GM21381 (cell line): ENCODE measurements at regions not wholly inside any gene's neighbourhood (a gene's known extent, or its start where the extent isn't known, plus 50 kb on each side); places are given as distances from the start of the nearest gene placed in this dataset.

Source experiments
- ATAC-seq: cut with Tn5 transposase; IDR thresholded peaks from one replicate; pipeline ENCODE4 v1.9.1; 2021; ENCODE audit warnings: mild to moderate bottlenecking, moderate library complexity; ENCODE audit not compliant: unreplicated experiment

DNA sequence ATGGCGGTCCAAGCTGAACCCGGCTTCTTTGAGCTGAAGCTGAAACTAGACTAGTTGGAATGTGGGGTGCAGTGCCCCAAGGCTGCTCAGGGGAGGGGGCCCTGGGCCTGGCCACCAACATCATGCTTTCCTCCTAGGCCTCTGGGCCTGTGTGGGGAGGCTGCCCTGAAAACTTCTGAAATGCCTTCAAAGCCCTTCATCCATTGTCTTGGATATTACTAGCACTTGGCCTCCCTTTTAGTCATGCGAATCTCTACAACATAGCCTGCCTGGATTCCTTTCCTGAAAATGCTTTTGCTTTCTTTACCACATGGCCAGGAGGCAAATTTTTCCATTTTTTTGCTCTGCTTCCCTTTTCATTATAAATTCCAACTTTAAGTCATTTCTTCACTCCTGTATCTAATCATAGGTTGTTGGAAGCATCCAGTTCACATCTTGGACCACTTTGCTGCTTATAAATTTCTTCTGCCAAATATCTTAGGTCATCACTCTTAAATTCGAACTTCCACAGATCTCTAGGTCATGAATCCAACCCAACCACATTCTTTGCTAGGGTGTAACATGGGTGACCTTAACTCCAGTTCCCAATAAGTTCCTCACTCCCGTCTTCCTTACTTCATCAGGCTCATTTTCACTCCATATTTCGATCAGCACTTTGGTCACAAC is 103.4 kb downstream of the DDIT4L start:
- ATAC-seq = no peak

DNA sequence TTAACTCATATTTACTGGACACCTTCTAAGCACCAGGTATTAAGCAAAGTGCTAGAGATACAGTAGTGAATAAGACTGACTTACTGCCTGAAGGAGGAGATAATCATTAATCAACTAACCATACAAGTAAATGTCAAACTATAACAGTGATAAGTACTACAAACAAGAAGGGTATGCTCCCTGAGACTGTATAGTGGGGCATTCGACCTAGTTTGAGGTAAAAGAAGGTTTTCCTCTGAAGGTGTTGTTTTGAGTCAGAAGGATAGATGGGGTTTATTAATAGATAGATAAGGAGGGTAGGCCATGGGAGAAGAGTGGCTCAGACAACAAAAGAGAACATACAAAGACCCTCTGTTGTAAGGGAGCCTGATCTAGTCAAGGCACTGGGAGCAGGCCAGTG is 105.4 kb downstream of the DDIT4L start:
- no peak for ATAC-seq

DNA sequence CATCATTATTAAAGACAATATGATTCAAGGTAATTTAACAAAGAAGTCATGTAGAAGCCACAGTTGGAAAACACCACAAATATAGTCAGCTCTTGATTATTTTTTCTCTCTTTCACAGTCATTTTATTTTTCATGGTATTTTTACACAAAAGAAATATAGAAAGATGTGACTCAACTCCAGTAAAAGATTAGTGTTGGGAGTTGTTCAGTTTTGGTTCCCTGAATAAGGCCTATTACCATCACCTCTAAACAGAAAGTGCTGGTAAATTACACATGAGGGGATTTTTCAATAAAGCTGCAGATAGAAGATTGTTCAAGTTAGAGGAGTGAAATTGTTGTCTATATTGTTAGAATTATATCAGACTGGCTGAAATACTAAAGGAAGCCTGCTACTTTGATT is 107.0 kb downstream of the DDIT4L start:
- no peak for ATAC-seq

DNA sequence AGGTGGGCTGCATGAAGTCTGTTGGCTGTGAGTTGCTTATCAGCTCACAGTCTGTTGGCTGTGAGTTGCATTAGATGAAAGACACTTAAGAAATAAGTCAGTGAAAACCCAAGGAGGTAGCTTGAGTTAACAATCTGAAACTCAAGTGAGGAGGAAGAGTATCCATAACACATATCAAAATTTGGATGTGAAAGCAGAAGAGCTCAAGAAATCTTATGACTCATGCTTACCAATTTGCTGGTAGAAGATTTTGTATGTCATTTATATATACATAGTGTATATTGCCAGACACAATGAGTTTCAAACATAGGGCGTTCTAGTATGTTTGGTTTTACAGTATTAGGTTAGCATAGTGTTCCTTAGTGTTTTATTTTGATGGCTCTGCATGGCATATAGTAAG is 107.4 kb downstream of the DDIT4L start:
- no peak for ATAC-seq

DNA sequence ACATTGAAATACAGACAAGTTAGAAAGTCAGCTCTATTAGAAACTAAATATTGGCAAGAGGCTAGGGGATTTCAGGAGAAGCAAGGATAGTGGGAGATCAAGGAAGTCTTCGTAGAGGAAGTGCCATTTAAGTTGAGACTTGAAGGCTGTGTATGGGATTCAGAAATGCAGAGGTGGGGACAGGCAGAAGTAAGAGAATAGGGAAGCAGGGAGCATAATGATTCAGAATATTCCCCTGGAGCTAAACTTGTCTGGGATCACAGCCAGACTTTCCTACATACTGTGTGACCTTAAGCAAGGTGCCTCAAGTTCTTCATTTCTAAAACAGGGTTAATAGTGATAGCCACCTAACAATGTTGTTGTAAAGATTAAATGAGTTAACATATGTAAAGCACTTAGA is 108.8 kb downstream of the DDIT4L start:
- no peak for ATAC-seq

DNA sequence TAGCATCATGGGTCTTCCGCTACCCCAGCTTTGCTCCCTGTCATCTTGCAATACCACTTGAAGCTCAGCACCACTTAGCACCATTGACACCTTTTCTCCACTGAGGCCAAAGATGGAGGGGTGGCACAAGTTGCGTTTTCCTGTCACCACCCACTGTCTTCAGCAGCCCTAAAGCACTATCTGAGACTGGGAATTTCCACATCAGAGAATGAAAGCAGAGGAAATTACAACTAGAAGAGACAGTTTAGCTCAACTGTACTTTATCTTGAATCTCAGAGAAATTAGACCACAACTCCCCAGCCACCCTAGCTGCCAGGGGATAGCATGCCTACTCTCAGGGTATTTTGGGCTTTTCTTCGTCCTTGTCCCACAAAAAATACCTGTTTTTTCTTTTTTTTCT is 111.0 kb downstream of the DDIT4L start:
- ATAC-seq = no peak

DNA sequence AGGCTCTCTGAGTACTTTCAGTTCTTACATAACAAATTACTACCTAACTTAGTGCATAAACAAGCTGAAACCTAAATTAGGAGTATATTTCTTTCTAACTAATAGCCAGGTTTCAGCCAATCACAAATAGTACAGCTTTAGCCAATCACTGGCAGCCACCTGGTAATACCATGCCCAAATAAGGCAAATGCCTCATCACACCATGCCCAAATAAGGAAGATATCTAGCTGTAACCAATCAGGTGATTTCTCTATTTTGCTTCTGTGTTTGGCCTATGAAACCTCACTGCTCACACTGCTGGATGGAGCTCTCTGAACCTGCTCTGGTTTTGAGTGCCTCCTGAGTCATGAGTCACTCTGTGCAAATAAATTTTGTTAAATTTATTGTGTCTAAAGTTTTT is 113.5 kb downstream of the DDIT4L start:
- ATAC-seq = no peak

DNA sequence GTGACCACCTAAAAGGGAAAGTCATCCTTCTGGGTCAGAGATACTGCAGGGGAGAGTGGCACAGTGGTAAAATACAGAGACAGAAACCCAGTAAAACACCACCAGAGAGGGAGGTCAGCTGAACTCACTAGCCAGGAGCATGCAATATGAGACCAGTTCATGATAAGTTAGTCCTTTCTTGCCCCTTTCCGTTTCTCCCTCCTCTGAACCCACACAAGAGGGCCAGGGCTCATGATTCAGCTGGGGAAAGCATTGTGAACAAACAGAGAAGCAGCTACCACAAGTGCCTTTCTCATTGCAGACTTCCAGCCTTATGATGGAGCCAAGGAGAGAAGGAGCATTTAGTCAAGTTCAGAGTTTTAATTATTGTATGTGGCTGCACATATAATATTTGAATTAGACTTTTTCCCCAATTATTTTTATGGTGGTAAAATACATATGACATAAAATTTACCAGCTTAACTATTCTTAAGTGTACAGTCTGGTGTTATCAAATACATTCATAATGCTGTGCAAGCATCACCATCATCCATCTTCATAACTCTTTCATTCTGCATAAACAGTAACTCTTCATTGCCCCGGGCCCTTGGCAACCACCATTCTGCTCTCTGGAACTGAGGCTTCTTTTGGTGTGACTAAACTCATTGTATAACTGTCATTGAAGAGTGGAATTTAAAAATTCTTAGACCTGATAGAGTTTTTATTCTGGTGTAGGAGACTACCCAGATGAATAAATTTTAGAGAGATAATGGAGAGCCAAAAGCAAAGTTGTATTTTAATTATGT is 114.6 kb downstream of the DDIT4L start:
- no peak for ATAC-seq

DNA sequence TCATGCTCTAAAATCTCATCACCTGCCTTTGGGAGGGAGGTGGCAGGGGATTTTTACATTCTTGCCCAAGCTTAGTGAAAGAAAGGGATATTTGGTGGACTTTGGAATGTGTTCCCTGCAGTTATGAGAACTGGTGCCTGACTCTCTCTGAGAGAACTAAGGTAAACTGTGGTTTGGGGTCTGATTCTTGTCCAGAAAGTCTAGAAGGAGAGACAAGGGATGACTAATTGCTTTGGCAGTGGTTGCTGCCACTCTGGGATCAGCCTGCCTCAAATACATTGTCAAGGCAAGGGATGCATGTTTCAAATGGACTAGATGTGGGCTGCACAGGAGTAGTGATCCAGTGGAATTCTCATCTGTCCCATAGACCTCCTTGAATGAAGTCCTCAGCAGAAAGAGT is 115.2 kb downstream of the DDIT4L start:
- no peak for ATAC-seq

DNA sequence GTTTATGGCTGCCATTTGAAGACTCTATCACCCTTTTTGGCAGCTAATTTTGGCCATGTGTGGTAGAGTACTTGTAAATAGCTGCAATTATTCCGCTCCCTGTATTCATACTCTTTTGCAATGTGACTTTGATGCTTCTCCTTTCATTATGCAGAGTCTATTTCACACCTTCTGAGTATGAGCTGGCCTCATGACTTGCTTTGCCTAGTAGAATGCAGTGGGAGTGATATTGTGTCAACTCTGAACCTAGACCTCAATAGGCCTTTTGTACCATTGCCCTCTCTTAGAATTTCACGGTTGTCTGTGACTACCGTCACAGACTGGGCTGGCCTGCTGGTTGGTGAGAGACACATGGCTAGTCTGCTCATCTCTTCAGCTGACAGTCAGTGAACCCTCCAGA is 118.8 kb downstream of the DDIT4L start:
- ATAC-seq = no peak

DNA sequence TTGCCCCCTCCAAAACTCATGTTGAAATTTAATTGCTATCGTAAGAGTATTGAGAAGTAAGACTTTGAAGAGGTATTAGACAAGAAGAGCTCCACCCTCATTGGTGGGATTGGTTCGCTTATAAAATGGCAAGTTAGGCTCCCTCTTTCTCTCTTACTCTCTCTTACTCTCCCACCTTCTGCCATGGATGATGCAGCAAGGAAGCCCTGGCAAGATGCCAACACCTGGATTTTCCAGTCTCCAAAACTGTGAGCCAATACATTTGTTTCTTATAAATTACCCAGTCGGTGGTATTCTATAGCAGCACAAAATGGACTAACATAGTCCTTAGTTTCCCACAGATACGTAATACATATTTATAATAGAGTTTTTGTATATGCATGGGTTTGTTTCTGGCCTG is 119.4 kb downstream of the DDIT4L start:
- no peak for ATAC-seq

DNA sequence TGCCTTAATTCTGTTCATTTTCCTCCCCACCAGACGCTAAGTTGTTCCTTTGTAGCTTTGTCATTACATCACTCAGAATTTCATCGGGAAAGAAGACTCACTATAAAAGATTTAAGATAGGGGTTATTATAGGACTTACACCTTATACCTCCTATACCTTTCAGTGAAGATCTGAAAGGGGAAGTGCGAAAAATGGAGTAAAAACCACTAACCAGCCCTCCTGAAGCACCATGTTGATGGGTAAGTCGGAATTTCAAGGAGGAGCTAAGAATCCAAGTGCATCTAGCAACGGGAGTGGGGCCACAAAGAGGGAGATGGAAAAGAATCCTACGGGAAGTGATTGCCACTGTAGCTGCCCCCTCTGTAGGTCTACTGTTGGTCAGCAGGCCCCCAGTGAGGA is 119.1 kb upstream of the H2AZ1 start:
- ATAC-seq = no peak

DNA sequence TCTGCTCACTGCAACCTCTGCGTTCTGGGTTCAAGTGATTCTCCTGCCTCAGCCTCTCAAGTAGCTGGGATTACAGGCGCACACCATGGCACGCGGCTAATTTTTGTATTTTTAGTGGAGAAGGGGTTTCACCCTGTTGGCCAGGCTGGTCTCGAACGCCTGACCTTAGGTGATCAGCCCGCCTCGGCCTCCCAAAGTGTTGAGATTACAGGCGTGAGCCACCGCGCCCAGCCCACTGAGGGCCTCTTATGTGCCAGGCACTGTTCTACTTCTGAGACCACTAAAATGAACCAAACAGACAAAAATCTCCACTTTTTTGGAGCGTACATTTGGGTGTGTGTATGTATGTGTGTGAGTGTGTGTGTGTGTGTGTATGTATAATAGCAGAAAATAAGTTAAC is 117.2 kb upstream of the H2AZ1 start:
- ATAC-seq = no peak

DNA sequence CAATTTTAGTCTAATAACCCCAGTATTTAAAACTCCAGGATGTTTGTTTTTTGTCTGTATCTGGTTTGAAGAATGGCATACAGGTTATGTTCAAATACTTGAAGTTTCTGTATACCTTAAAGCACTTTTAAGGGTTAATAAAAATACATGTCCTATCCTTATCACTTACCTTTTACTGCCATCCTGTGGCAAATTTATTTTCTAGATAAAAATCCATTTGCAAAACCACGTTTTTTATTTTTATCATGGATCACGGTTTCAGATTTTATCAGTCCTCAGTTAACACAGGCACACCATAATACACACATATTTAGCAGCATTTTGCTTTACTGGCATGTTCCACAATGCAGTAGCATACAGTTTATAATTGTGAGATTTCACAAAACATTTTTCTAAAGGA is 113.3 kb upstream of the H2AZ1 start:
- ATAC-seq = no peak

DNA sequence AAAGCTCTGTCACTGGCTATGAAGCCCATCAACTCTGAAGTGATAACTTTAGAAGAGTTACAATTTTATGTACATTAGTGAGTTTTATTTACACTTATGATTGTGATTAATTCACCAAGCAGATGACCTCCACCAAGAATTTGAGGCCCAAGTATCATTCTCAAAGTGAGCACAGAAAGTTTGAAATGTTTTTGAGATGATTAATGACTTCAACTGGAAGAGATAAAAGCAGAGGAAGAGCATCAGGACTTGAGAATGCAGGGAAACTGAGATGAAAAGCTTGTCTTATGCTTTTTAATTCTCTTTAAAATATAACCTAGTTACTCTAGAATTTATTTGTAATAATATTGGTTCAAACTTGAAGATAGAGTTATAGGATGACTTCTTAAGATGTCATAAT is 112.8 kb upstream of the H2AZ1 start:
- ATAC-seq = no peak

DNA sequence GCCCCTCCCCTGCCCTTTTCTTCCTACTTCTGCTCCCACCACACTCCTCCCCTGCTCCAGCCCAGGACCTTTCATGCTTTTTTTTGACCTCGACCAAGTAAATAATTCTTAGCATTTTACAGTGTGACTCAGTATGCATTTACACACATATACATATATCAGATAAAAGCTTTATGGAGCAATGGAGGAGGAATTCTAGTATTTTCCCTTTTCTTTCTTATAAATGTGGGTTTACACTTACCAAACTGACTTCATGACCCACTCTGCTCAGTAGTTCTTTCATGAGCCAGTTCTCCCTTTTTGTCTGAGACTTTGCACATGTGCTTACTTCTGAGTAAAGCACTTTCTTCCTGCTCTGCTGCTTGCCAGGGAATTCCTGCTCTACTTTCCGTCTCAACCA is 111.8 kb upstream of the H2AZ1 start:
- no peak for ATAC-seq

DNA sequence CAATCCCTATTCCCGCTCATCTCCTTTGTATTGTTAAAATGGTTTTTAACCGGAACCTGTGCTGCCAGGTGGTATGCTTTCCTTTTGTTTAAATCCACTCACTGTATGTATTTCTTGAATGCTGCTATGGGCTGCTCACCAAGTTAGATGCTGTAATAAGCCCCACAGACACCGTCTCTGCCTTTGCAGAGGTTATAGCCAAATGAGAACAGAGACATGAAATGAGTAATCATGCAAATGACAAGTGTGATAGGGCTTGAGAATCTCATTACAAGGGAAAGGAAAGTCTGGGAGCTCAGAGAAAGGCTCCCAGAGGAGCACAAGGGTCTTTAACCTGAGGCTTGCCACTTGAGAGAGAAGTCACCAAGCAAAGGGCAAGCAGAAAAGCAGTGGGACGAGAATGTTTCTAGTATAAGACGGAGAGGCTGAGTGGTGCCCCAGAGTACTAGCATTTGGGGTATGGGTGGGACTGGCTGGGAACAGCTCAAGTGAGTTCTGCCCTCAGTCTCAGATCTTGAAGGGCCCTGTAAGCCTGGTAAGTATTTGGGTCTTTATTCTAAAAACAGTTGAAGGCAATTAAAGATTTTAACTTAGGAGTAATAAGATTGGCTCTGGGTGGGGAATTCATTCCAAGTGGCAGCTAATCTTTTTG is 110.8 kb upstream of the H2AZ1 start:
- ATAC-seq = peak; percentile 63

DNA sequence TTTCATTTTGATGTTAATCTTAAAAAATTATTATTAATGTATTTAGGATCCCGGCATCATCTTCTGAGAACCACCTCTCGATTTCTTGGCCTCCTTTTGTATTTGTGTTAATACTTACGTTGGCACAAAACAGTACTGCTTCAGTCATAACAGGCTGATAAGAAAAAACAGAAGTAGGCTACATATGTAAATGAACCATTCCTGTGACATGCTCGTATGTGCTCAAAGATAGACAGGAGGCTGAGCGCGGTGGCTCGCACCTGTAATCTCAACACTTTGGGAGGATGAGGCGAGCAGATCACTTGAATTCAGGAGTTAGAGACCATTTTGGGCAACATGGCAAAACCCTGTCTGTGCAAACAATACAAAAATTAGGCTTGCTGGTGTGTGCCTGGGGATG is 109.4 kb upstream of the H2AZ1 start:
- ATAC-seq = no peak

DNA sequence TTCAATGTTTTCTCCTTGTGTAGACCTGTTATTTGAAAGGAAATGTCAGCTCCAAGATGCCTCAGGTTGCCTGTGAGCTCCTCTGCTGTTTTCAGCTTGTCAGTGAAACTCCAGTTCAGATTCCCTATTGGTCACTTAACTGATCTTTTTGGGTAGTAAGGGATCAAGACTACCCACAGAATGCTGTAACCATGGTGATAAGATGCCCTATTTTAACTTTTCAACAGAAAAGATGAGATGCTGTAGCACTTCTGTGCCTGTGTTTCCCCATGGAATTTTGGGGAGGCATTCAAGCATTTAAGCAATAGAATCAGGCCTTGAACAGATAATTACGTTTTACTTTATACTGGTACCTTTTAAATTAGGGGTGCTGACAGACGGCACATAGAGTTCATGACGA is 106.6 kb upstream of the H2AZ1 start:
- ATAC-seq = no peak

DNA sequence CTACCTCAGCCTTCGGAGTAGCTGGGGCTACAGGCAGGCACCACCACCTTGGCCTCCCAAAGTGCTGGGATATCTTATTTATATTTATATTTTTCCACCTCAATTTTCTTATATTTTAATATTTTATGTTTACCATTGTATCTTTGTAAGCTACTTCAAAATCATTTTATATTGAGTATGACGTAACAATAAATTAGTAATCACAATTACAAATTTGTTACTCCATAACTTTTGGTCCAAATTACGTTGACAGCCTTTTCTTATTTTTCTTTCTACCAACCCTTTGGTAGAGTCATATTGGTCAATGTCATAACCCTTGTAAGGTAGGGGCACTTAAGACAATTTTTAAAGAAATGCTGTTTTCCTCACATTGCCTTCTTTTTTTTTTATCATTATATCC is 104.0 kb upstream of the H2AZ1 start:
- ATAC-seq = no peak

DNA sequence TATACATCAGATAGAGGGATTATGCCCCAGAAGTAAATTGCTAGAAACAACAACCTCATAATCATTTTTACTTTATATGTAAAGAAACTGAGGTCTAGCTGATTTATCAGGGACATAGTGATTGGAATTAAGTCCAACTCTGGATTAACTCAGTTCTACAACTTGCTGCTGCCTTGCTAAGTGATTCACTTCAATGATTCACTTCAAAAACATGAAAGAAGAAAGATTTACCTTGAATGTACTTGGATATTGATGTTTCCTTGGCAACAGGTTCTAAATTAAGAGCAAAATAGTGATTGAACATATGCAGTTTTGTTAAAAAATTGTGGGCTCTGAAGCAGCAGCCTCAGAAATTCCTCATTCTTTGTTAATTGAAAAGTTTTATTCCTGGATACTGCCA is 99.8 kb upstream of the H2AZ1 start:
- ATAC-seq = no peak

DNA sequence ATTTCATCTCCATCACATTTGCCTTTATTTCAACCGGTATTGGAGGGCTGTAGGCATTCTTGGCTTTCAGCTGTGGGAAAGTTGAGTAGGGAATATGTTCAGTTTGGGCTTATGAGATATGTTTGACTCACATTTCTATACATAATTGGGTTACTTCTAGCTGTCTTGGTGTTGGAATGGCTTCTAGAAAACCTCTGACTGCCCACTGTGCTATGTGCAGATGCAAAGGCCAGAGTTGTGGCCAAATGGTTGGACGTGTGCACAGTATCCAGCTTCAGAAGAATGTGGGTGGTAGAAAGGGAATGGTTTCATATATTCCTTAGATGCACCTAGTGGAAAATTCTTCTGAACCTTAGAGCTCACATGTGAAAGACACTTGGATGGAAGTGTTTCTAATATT is 92.6 kb upstream of the H2AZ1 start:
- no peak for ATAC-seq
